ENCODE measurements at regions not wholly inside any gene's neighbourhood (a gene's known extent, or its start where the extent isn't known, plus 50 kb on each side); places are given as distances from the start of the nearest gene placed in this dataset.

GRCh38 chr16:76824221-76824620 is 366.8 kb upstream of the MON1B start:
- DNase-seq: no peak
- Histone ChIP-seq H3K9me3 (no peaks in the 10 kb centered on the region), H3K27me3 (no peaks in the 10 kb centered on the region), H3K27ac (no peak overlapping the region), H3K4me1 (ENCODE audit: insufficient read depth) (no peaks in the 10 kb centered on the region), H3K36me3 (no peaks in the 10 kb centered on the region), H3K4me3 (no peak overlapping the region)
- intact Hi-C loops (cut with DNase I): no loop called here
- WGBS, 3 donors: 69 to 87% (median 83%) methylated on average over 1 of the region's 1 CpG
- TF ChIP-seq CTCF (IDR thresholded peaks at IDR 0.05) (no peak), POLR2A (IDR thresholded peaks at IDR 0.05) (no peak), EP300 (IDR thresholded peaks at IDR 0.05) (no peak)

GRCh38 chr16:76824791-76825190 is 366.2 kb upstream of the MON1B start:
- Histone ChIP-seq H3K4me3 (no peak overlapping the region), H3K9me3 (no peaks in the 10 kb centered on the region), H3K36me3 (no peaks in the 10 kb centered on the region), H3K27me3 (no peaks in the 10 kb centered on the region), H3K4me1 (ENCODE audit: insufficient read depth) (no peaks in the 10 kb centered on the region), H3K27ac (no peak overlapping the region)
- WGBS, 3 donors: 84 to 90% (median 84%) methylated on average over 2 of the region's 2 CpGs
- intact Hi-C loops (cut with DNase I): no loop called here
- TF ChIP-seq CTCF (IDR thresholded peaks at IDR 0.05) (no peak), POLR2A (IDR thresholded peaks at IDR 0.05) (no peak), EP300 (IDR thresholded peaks at IDR 0.05) (no peak)
- no peak for DNase-seq

GRCh38 chr16:76835339-76835738 is 355.7 kb upstream of the MON1B start:
- Histone ChIP-seq H3K9me3 (no peaks in the 10 kb centered on the region), H3K36me3 (no peaks in the 10 kb centered on the region), H3K27ac (no peak overlapping the region), H3K27me3 (no peaks in the 10 kb centered on the region), H3K4me3 (no peak overlapping the region), H3K4me1 (ENCODE audit: insufficient read depth) (no peaks in the 10 kb centered on the region)
- intact Hi-C loops (cut with DNase I): no loop called here
- TF ChIP-seq POLR2A (IDR thresholded peaks at IDR 0.05) (no peak), EP300 (IDR thresholded peaks at IDR 0.05) (no peak), CTCF (IDR thresholded peaks at IDR 0.05) (no peak)
- DNase-seq: no peak
- WGBS, 3 donors: 74 to 81% (median 74%) methylated on average over 4 of the region's 4 CpGs

- no peak for DNase-seq
- Histone ChIP-seq H3K36me3 (no peaks in the 10 kb centered on the region), H3K27ac (no peak overlapping the region), H3K4me3 (no peak overlapping the region), H3K9me3 (no peaks in the 10 kb centered on the region), H3K27me3 (no peaks in the 10 kb centered on the region), H3K4me1 (ENCODE audit: insufficient read depth) (no peaks in the 10 kb centered on the region)
- intact Hi-C loops (cut with DNase I): no loop called here
- TF ChIP-seq CTCF (IDR thresholded peaks at IDR 0.05): no peak
- no peak for TF ChIP-seq POLR2A (IDR thresholded peaks at IDR 0.05)
- TF ChIP-seq EP300 (IDR thresholded peaks at IDR 0.05): no peak
- 68 to 78% (median 76%) methylated on average over 5 of the region's 5 CpGs for WGBS, 3 donors
Measured at GRCh38 chr16:76835779-76836300, 355.1 kb upstream of the MON1B start.
